Mucosa of rectum (tissue), 2 donors: ENCODE measurements at regions not wholly inside any gene's neighbourhood (a gene's known extent, or its start where the extent isn't known, plus 50 kb on each side); places are given as distances from the start of the nearest gene placed in this dataset.

Experiments used
- H3K27ac ChIP-seq, 2 donors: one replicate each; pipeline ENCODE4 v1.7.0; 2013; ENCODE audit warnings: inconsistent platforms in 2 of 2, low read depth in 2 of 2, low read length in 2 of 2
- H3K27me3 ChIP-seq, 2 donors: one replicate each; pipeline ENCODE4 v1.7.0; 2013; ENCODE audit warnings: low read length in 2 of 2; ENCODE audit not compliant: control insufficient read depth in 2 of 2, insufficient read depth in 2 of 2
- H3K36me3 ChIP-seq, 2 donors: one replicate each; pipeline ENCODE4 v1.7.0; 2013; ENCODE audit warnings: low read length in 2 of 2; ENCODE audit not compliant: control insufficient read depth in 2 of 2, insufficient read depth in 2 of 2
- H3K4me1 ChIP-seq, 2 donors: one replicate each; pipeline ENCODE4 v1.7.0; 2013; ENCODE audit warnings: low read length in 2 of 2, mild to moderate bottlenecking in 1 of 2; ENCODE audit not compliant: control insufficient read depth in 2 of 2, insufficient read depth in 2 of 2
- H3K4me3 ChIP-seq, 2 donors: one replicate each; pipeline ENCODE4 v1.7.0; 2013; ENCODE audit warnings: low read length in 2 of 2
- H3K9ac ChIP-seq, 2 donors: one replicate each; pipeline ENCODE4 v1.7.0; 2013; ENCODE audit warnings: low read length in 2 of 2, low read depth in 1 of 2, mild to moderate bottlenecking in 1 of 2
- H3K9me3 ChIP-seq, 2 donors: one replicate each; pipeline ENCODE4 v1.7.0; 2013; ENCODE audit warnings: low read length in 2 of 2; ENCODE audit not compliant: control insufficient read depth in 2 of 2
- donor health status: healthy.
- donor health status: Normal muscosa, but diverticular disease.

DNA sequence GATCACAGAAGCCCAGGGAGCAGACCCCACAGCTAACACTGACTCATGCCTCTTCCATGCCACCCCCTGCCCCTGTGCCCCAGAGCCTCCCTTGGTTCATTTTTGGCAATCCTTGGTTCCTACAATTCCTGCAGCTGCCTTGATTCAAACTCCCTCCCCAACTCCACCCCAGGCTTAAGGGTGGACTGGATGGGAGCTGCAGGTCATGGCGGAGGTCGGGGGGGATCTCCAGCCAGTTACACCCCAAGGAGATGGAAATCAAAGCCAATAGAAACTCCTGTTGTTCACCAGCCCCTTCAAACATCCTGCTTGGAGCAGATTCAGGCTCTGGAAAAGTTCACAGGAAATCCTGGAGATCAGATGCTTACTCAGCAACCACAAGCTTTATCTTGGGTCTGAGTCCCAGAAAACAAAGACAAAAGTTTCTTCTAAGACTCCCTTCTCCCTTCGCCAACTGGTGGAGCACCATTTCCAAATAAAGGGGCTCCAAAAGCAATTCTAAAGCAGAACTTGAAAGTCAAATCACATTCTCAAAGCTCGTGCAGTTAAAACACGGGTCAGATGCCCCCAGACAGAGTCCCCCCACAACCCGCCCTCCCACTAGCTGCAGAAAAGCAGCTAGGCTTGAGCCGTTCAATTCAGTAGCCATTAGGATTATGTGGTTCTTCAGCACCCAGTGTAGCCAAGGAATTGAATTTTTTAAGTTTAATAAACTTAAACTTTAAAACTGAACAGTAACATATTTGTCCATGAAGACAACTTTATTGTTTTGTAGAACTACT, 149.5 kb downstream of the ANKRD60 start:
- Histone ChIP-seq H3K9ac (no peak overlapping the region), H3K36me3 (no peaks in the 10 kb centered on the region), H3K4me1 (no peaks in the 10 kb centered on the region), H3K27ac (no peak overlapping the region), H3K9me3 (no peaks in the 10 kb centered on the region), H3K27me3 (no peaks in the 10 kb centered on the region), H3K4me3 (no peak overlapping the region)

DNA sequence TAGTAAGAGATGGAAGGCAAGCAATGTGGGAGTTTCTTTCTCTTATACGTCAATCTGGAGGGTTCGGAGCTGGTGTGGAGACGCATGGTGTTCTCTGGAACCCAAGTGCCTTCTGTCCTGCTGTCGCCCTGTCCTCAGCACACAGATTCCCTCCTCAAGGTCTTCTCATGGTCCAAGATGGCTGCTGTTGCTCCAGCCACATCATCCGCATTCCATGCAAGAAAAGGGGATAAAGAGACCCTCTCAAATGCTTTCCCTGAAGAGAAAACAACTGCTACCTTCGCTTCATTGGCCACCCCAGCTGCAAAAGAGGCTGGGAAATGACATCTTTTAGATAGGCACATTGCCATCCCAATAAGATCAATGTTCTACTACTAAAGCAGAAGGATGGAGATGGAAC, 151.2 kb downstream of the ANKRD60 start:
- no peak overlapping the region for H3K4me3 ChIP-seq
- no peaks in the 10 kb centered on the region for H3K36me3 ChIP-seq
- no peaks in the 10 kb centered on the region for H3K4me1 ChIP-seq
- no peaks in the 10 kb centered on the region for H3K27me3 ChIP-seq
- no peaks in the 10 kb centered on the region for H3K9me3 ChIP-seq
- no peak overlapping the region for H3K9ac ChIP-seq
- no peak overlapping the region for H3K27ac ChIP-seq

- no peaks in the 10 kb centered on the region for H3K4me1 ChIP-seq
- H3K4me3 ChIP-seq, result no peak overlapping the region
- no peaks in the 10 kb centered on the region for H3K27me3 ChIP-seq
- no peak overlapping the region for H3K9ac ChIP-seq
- no peaks in the 10 kb centered on the region for H3K36me3 ChIP-seq
- H3K9me3 ChIP-seq, result no peaks in the 10 kb centered on the region
- no peak overlapping the region for H3K27ac ChIP-seq
Measured at GRCh38 chr20:58076405-58076804, 152.0 kb downstream of the ANKRD60 start.

DNA sequence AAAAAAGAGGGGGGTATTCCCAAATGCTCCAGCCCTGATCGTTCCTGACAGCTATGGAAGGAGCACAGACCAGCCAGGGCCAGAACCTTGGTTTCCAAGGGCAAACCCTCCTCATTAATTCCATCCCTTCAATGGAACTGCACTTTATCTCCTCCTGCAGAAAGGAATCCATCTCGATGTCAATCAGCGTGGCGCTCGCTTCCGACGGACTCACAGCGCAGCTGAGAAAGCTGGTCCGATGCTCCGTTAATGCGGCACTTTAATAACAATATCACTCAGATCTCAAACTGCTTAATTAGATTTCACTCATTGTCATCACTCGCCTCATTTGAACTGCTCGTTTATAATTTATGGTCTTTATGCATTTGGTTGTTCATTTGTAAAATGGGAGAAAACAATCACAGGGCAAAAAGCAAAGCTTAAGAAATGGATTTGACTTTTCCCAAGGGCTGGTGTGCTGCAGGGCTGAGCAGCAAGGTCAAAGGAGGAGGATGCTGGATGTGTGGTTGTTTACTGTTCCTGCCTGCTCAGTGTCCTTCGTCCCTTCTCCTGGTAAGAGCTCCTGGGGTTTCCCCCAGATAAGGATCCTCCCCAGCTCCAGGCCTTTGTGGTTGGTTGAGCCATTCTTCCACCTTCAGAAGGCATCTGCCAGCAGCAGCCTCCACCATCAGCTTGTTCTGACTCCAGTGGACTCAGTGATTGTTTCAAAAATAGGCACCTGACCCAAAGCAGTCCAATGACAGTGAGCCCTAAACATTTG, 152.7 kb downstream of the ANKRD60 start:
- no peak overlapping the region for H3K9ac ChIP-seq
- H3K4me1 ChIP-seq, result no peaks in the 10 kb centered on the region
- no peaks in the 10 kb centered on the region for H3K27me3 ChIP-seq
- H3K36me3 ChIP-seq, result no peaks in the 10 kb centered on the region
- H3K4me3 ChIP-seq, result no peak overlapping the region
- no peaks in the 10 kb centered on the region for H3K9me3 ChIP-seq
- no peak overlapping the region for H3K27ac ChIP-seq

GRCh38 chr20:58073945-58074856, 154.3 kb downstream of the ANKRD60 start:
- Histone ChIP-seq H3K27ac (no peak overlapping the region), H3K36me3 (no peaks in the 10 kb centered on the region), H3K9me3 (no peaks in the 10 kb centered on the region), H3K27me3 (no peaks in the 10 kb centered on the region), H3K4me1 (no peaks in the 10 kb centered on the region), H3K4me3 (no peak overlapping the region), H3K9ac (no peak overlapping the region)

DNA sequence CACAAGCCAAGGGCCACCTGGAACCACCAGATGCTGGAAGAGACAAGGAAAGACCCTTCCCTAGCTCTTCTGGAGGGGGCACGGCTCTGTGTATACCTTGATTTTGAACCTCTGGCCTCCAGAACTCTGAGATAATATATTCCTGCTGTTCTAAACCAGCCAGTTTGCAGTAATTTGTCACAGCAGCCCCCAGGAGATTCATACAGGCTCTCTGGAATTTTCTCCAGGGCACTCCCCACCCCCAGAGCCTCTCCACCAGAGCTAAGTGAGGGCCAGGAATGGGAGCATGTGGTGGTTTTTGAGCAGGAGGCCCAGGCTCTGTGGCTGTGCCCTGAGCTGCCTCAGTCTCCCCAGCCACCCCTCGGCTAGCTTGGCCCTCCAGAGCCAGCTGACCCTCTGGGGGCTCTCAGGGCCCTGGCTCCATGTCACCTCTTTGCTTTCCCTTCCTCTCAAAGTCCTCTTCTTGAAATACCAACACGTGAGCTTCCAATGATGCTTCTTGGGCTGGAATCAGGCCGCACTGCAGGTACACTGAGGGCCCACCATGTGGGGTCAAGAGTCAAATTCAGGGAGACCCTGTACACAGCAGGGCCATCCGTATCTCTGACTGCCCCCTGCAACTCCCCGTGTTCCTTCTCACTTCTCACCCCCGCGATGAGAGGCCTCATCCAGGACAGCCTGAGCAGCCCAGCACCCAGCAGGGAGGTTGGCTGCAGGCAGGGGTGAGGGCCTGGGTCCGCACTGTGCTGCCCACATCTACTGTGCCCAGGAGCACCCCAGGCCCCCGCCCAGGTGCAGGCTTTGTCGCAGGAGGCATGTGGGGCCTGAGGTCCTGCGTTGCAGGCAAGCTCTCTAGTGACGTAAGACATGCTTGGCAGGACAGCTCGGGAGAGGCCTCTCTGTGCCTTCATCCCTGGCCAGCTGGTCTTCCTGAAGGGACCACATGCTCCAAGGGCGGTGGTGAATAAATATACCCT, 155.5 kb downstream of the ANKRD60 start:
- H3K27ac ChIP-seq, result no peak overlapping the region
- H3K9ac ChIP-seq, result no peak overlapping the region
- H3K36me3 ChIP-seq, result no peaks in the 10 kb centered on the region
- no peak overlapping the region for H3K4me3 ChIP-seq
- H3K27me3 ChIP-seq, result no peaks in the 10 kb centered on the region
- no peaks in the 10 kb centered on the region for H3K4me1 ChIP-seq
- H3K9me3 ChIP-seq, result no peaks in the 10 kb centered on the region

DNA sequence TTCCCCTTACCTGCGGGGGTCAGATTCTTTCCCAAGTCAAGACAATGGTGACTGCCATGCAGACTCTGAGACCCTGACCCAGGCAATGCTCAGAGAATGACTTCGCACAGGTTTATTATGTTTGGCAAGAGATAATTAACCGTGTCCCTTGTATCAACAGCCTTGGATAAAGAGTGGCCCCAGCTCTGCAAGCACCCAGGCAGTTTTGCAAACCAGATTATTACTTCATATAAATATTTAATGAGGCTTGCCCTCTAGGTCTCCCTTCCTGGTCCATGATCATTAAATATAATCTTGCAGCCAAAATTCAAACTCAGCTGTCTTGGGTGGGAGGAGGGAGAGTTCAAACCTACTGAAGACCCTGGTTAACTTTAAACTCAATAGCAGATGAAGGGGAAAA, 156.5 kb downstream of the ANKRD60 start:
- Histone ChIP-seq H3K36me3 (no peaks in the 10 kb centered on the region), H3K9ac (no peak overlapping the region), H3K4me1 (no peaks in the 10 kb centered on the region), H3K9me3 (no peaks in the 10 kb centered on the region), H3K27me3 (no peaks in the 10 kb centered on the region), H3K27ac (no peak overlapping the region), H3K4me3 (no peak overlapping the region)

DNA sequence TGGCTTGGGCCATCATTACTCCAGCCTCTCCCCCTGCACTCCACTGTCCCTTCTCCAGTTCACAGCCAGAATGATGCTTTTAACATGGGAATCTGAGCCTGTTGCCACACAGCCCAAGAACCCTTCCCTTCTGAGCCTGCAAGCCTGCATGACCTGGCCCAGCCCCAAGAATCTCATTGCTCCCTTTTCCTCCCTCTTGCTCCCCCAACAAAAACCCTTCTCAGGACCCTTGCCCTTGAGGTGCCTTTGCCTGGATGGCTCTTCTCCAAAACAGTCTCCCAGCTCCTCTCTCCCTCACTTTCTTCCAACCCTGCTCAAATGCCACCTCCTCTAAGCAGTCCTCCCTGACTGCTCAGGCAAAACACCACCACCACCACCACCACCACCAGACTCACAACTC, 157.2 kb downstream of the ANKRD60 start:
- Histone ChIP-seq H3K36me3 (no peaks in the 10 kb centered on the region), H3K27ac (no peak overlapping the region), H3K4me3 (no peak overlapping the region), H3K4me1 (no peaks in the 10 kb centered on the region), H3K27me3 (no peaks in the 10 kb centered on the region), H3K9ac (no peak overlapping the region), H3K9me3 (no peaks in the 10 kb centered on the region)

- no peaks in the 10 kb centered on the region for H3K4me1 ChIP-seq
- no peak overlapping the region for H3K27ac ChIP-seq
- H3K36me3 ChIP-seq, result no peaks in the 10 kb centered on the region
- no peak overlapping the region for H3K9ac ChIP-seq
- no peak overlapping the region for H3K4me3 ChIP-seq
- no peaks in the 10 kb centered on the region for H3K9me3 ChIP-seq
- H3K27me3 ChIP-seq, result no peaks in the 10 kb centered on the region
Measured at GRCh38 chr20:58070664-58071196, 157.7 kb downstream of the ANKRD60 start.
